ENCODE measurements at regions not wholly inside any gene's neighbourhood (a gene's known extent, or its start where the extent isn't known, plus 50 kb on each side); places are given as distances from the start of the nearest gene placed in this dataset.

GRCh38 chr14:49016381-49016780, 569.8 kb downstream of the RPS29 start:
- H3K27ac ChIP-seq, result no peak overlapping the region
- no peak overlapping the region for H2AFZ ChIP-seq
- H3K4me1 ChIP-seq (replicated peaks; ENCODE audit: insufficient read depth), result no peaks in the 10 kb centered on the region
- TF ChIP-seq EZH2 (IDR thresholded peaks at IDR 0.05; ENCODE audit: low read depth), result no peak
- no peak for TF ChIP-seq CTCF (conservative IDR thresholded peaks at IDR 0.05)
- no peaks in the 10 kb centered on the region for H3F3A ChIP-seq (ENCODE audit: insufficient read depth, low read depth)
- no peak overlapping the region for H3K4me3 ChIP-seq
- H3K9me2 ChIP-seq (ENCODE audit: insufficient read depth), result no peaks in the 10 kb centered on the region
- no TSS peak for BruUV-seq (replicated peaks)
- DNase-seq, result no peak
- intact Hi-C loops (cut with micrococcal nuclease; ENCODE audit: unreplicated experiment), result no loop called here
- no peaks in the 10 kb centered on the region for H3K9me3 ChIP-seq (ENCODE audit: insufficient read depth, low read depth)
- POLR2A ChIA-PET (ENCODE audit: unreplicated experiment), result no interaction called here
- CTCF ChIA-PET, result no interaction called here
- H3K4me2 ChIP-seq, result no peak overlapping the region
- no peaks in the 10 kb centered on the region for H4K20me1 ChIP-seq (ENCODE audit: insufficient read depth)
- H3K79me2 ChIP-seq (ENCODE audit: low read depth), result no peaks in the 10 kb centered on the region
- H3K27me3 ChIP-seq (ENCODE audit: insufficient read depth, low read depth), result no peaks in the 10 kb centered on the region
- no peaks in the 10 kb centered on the region for H3K36me3 ChIP-seq (ENCODE audit: low read depth)

GRCh38 chr14:49014476-49014875, 571.7 kb downstream of the RPS29 start:
- DNase-seq, result no peak
- CTCF ChIA-PET, result no interaction called here
- no TSS peak for BruUV-seq (replicated peaks)

GRCh38 chr14:49008363-49008762, 577.8 kb downstream of the RPS29 start:
- intact Hi-C loops (cut with micrococcal nuclease; ENCODE audit: unreplicated experiment), result no loop called here
- Histone ChIP-seq H3K27me3 (ENCODE audit: insufficient read depth, low read depth) (no peaks in the 10 kb centered on the region), H3K36me3 (ENCODE audit: low read depth) (no peaks in the 10 kb centered on the region), H3K4me2 (no peak overlapping the region), H2AFZ (no peak overlapping the region), H3F3A (ENCODE audit: insufficient read depth, low read depth) (no peaks in the 10 kb centered on the region), H3K79me2 (ENCODE audit: low read depth) (no peaks in the 10 kb centered on the region), H3K9me3 (ENCODE audit: insufficient read depth, low read depth) (no peaks in the 10 kb centered on the region), H4K20me1 (ENCODE audit: insufficient read depth) (no peaks in the 10 kb centered on the region), H3K27ac (no peak overlapping the region), H3K4me3 (no peak overlapping the region), H3K4me1 (replicated peaks; ENCODE audit: insufficient read depth) (no peaks in the 10 kb centered on the region), H3K9me2 (ENCODE audit: insufficient read depth) (no peaks in the 10 kb centered on the region)
- DNase-seq, result no peak
- ChIA-PET POLR2A (ENCODE audit: unreplicated experiment) (no interaction called here), CTCF (no interaction called here)
- BruUV-seq (replicated peaks), result no TSS peak
- TF ChIP-seq CTCF (conservative IDR thresholded peaks at IDR 0.05) (no peak), EZH2 (IDR thresholded peaks at IDR 0.05; ENCODE audit: low read depth) (no peak)

More at GRCh38 chr14:49014476-49014875, 571.7 kb downstream of the RPS29 start:
- no peak overlapping the region for H3K27ac ChIP-seq
- H3K79me2 ChIP-seq (ENCODE audit: low read depth), result no peaks in the 10 kb centered on the region
- H3K36me3 ChIP-seq (ENCODE audit: low read depth), result no peaks in the 10 kb centered on the region
- no peak for TF ChIP-seq CTCF (conservative IDR thresholded peaks at IDR 0.05)
- no peak for TF ChIP-seq EZH2 (IDR thresholded peaks at IDR 0.05; ENCODE audit: low read depth)
- H3F3A ChIP-seq (ENCODE audit: insufficient read depth, low read depth), result no peaks in the 10 kb centered on the region
- H3K4me2 ChIP-seq, result no peak overlapping the region
- intact Hi-C loops (cut with micrococcal nuclease; ENCODE audit: unreplicated experiment), result no loop called here
- H3K9me3 ChIP-seq (ENCODE audit: insufficient read depth, low read depth), result no peaks in the 10 kb centered on the region
- POLR2A ChIA-PET (ENCODE audit: unreplicated experiment), result no interaction called here
- no peaks in the 10 kb centered on the region for H3K27me3 ChIP-seq (ENCODE audit: insufficient read depth, low read depth)
- no peaks in the 10 kb centered on the region for H4K20me1 ChIP-seq (ENCODE audit: insufficient read depth)
- H3K9me2 ChIP-seq (ENCODE audit: insufficient read depth), result no peaks in the 10 kb centered on the region
- H3K4me3 ChIP-seq, result no peak overlapping the region
- H2AFZ ChIP-seq, result no peak overlapping the region
- H3K4me1 ChIP-seq (replicated peaks; ENCODE audit: insufficient read depth), result no peaks in the 10 kb centered on the region

Data from PC-9 (cell line).